ENCODE measurements at regions not wholly inside any gene's neighbourhood (a gene's known extent, or its start where the extent isn't known, plus 50 kb on each side); places are given as distances from the start of the nearest gene placed in this dataset.

- Histone ChIP-seq H2BK120ac (ENCODE audit: low read depth, low read length) (no peak overlapping the region), H3K18ac (ENCODE audit: low read depth in 1 of 2, low read length in 2 of 2) (no peak overlapping the region), H4K91ac (ENCODE audit: low read length) (no peak overlapping the region), H2BK15ac (ENCODE audit: low read depth, poor library complexity, severe bottlenecking) (no peak overlapping the region), H3K23ac (ENCODE audit: low read length in 2 of 2) (no peak overlapping the region), H3K9ac (ENCODE audit: low read length) (no peak overlapping the region), H4K8ac (ENCODE audit: low read length) (no peak overlapping the region), H3K27me3 (ENCODE audit: control insufficient read depth in 1 of 2, insufficient read depth in 1 of 2, low read length in 2 of 2) (no peaks in the 10 kb centered on the region), H3K4me3 (ENCODE audit: insufficient read depth in 1 of 2, low read depth in 1 of 2, low read length in 2 of 2) (no peak overlapping the region), H2AFZ (ENCODE audit: low read depth, low read length) (no peak overlapping the region), H3K79me1 (replicated peaks; ENCODE audit: low read length, poor library complexity, severe bottlenecking) (no peaks in the 10 kb centered on the region), H3K9me3 (ENCODE audit: control insufficient read depth, low read length) (no peaks in the 10 kb centered on the region), H2BK5ac (ENCODE audit: low read depth, low read length, poor library complexity, severe bottlenecking) (no peak overlapping the region), H3K27ac (ENCODE audit: low read length, poor library complexity, severe bottlenecking) (no peak overlapping the region), H3K36me3 (ENCODE audit: control insufficient read depth in 1 of 2, insufficient read depth in 2 of 2, low read depth in 1 of 2, low read length in 2 of 2) (no peaks in the 10 kb centered on the region), H3K4me2 (ENCODE audit: low read length, poor library complexity, severe bottlenecking) (no peak overlapping the region), H3K14ac (ENCODE audit: low read length in 2 of 2) (no peak overlapping the region), H2AK5ac (ENCODE audit: low read length, severe bottlenecking) (no peak overlapping the region), H3K4ac (ENCODE audit: low read depth in 1 of 2, low read length in 2 of 2) (no peak overlapping the region), H3K4me1 (ENCODE audit: control insufficient read depth, insufficient read depth, low read depth, low read length) (no peaks in the 10 kb centered on the region), H2BK12ac (ENCODE audit: low read length in 2 of 2) (no peak overlapping the region)
- no CpG with 5 or more reads among the region's 1 CpG for WGBS
- DNase-seq = no peak
Observed at GRCh38 chr11:81253244-81253643, 1480.4 kb downstream of the FAM181B start.

GRCh38 chr11:81246941-81247340 lies 1486.7 kb downstream of the FAM181B start:
- Histone ChIP-seq H4K8ac (ENCODE audit: low read length) (no peak overlapping the region), H3K27ac (ENCODE audit: low read length, poor library complexity, severe bottlenecking) (no peak overlapping the region), H2AK5ac (ENCODE audit: low read length, severe bottlenecking) (no peak overlapping the region), H2BK120ac (ENCODE audit: low read depth, low read length) (no peak overlapping the region), H3K27me3 (ENCODE audit: control insufficient read depth in 1 of 2, insufficient read depth in 1 of 2, low read length in 2 of 2) (no peaks in the 10 kb centered on the region), H2AFZ (ENCODE audit: low read depth, low read length) (no peak overlapping the region), H3K4me3 (ENCODE audit: insufficient read depth in 1 of 2, low read depth in 1 of 2, low read length in 2 of 2) (no peak overlapping the region), H3K79me1 (replicated peaks; ENCODE audit: low read length, poor library complexity, severe bottlenecking) (no peaks in the 10 kb centered on the region), H3K14ac (ENCODE audit: low read length in 2 of 2) (no peak overlapping the region), H4K91ac (ENCODE audit: low read length) (no peak overlapping the region), H3K4ac (ENCODE audit: low read depth in 1 of 2, low read length in 2 of 2) (no peak overlapping the region), H3K9ac (ENCODE audit: low read length) (no peak overlapping the region), H3K36me3 (ENCODE audit: control insufficient read depth in 1 of 2, insufficient read depth in 2 of 2, low read depth in 1 of 2, low read length in 2 of 2) (no peaks in the 10 kb centered on the region), H3K18ac (ENCODE audit: low read depth in 1 of 2, low read length in 2 of 2) (no peak overlapping the region), H2BK12ac (ENCODE audit: low read length in 2 of 2) (no peak overlapping the region), H3K23ac (ENCODE audit: low read length in 2 of 2) (no peak overlapping the region), H3K9me3 (ENCODE audit: control insufficient read depth, low read length) (no peaks in the 10 kb centered on the region), H2BK5ac (ENCODE audit: low read depth, low read length, poor library complexity, severe bottlenecking) (no peak overlapping the region), H3K4me2 (ENCODE audit: low read length, poor library complexity, severe bottlenecking) (no peak overlapping the region), H2BK15ac (ENCODE audit: low read depth, poor library complexity, severe bottlenecking) (no peak overlapping the region), H3K4me1 (ENCODE audit: control insufficient read depth, insufficient read depth, low read depth, low read length) (no peaks in the 10 kb centered on the region)
- WGBS = 90% methylated on average over 3 of the region's 3 CpGs
- no peak for DNase-seq

- Histone ChIP-seq H2BK5ac (ENCODE audit: low read depth, low read length, poor library complexity, severe bottlenecking) (no peak overlapping the region), H2BK12ac (ENCODE audit: low read length in 2 of 2) (no peak overlapping the region), H4K91ac (ENCODE audit: low read length) (no peak overlapping the region), H2AFZ (ENCODE audit: low read depth, low read length) (no peak overlapping the region), H3K14ac (ENCODE audit: low read length in 2 of 2) (no peak overlapping the region), H2BK15ac (ENCODE audit: low read depth, poor library complexity, severe bottlenecking) (no peak overlapping the region), H3K27ac (ENCODE audit: low read length, poor library complexity, severe bottlenecking) (no peak overlapping the region), H2AK5ac (ENCODE audit: low read length, severe bottlenecking) (no peak overlapping the region), H3K9ac (ENCODE audit: low read length) (no peak overlapping the region), H3K4me1 (ENCODE audit: control insufficient read depth, insufficient read depth, low read depth, low read length) (no peaks in the 10 kb centered on the region), H3K79me1 (replicated peaks; ENCODE audit: low read length, poor library complexity, severe bottlenecking) (no peaks in the 10 kb centered on the region), H4K8ac (ENCODE audit: low read length) (no peak overlapping the region), H3K4me3 (ENCODE audit: insufficient read depth in 1 of 2, low read depth in 1 of 2, low read length in 2 of 2) (no peak overlapping the region), H3K4ac (ENCODE audit: low read depth in 1 of 2, low read length in 2 of 2) (no peak overlapping the region), H3K4me2 (ENCODE audit: low read length, poor library complexity, severe bottlenecking) (no peak overlapping the region), H3K27me3 (ENCODE audit: control insufficient read depth in 1 of 2, insufficient read depth in 1 of 2, low read length in 2 of 2) (no peaks in the 10 kb centered on the region), H3K36me3 (ENCODE audit: control insufficient read depth in 1 of 2, insufficient read depth in 2 of 2, low read depth in 1 of 2, low read length in 2 of 2) (no peaks in the 10 kb centered on the region), H3K9me3 (ENCODE audit: control insufficient read depth, low read length) (no peaks in the 10 kb centered on the region), H3K23ac (ENCODE audit: low read length in 2 of 2) (no peak overlapping the region), H2BK120ac (ENCODE audit: low read depth, low read length) (no peak overlapping the region), H3K18ac (ENCODE audit: low read depth in 1 of 2, low read length in 2 of 2) (no peak overlapping the region)
- no peak for DNase-seq
- WGBS = 73% methylated on average over 3 of the region's 3 CpGs
Observed at GRCh38 chr11:81245791-81246190, 1487.9 kb downstream of the FAM181B start.

- Histone ChIP-seq H3K36me3 (ENCODE audit: control insufficient read depth in 1 of 2, insufficient read depth in 2 of 2, low read depth in 1 of 2, low read length in 2 of 2) (no peaks in the 10 kb centered on the region), H3K23ac (ENCODE audit: low read length in 2 of 2) (no peak overlapping the region), H2AFZ (ENCODE audit: low read depth, low read length) (no peak overlapping the region), H3K27ac (ENCODE audit: low read length, poor library complexity, severe bottlenecking) (no peak overlapping the region), H3K4me2 (ENCODE audit: low read length, poor library complexity, severe bottlenecking) (no peak overlapping the region), H3K9me3 (ENCODE audit: control insufficient read depth, low read length) (no peaks in the 10 kb centered on the region), H2BK5ac (ENCODE audit: low read depth, low read length, poor library complexity, severe bottlenecking) (no peak overlapping the region), H4K91ac (ENCODE audit: low read length) (no peak overlapping the region), H3K18ac (ENCODE audit: low read depth in 1 of 2, low read length in 2 of 2) (no peak overlapping the region), H3K4ac (ENCODE audit: low read depth in 1 of 2, low read length in 2 of 2) (no peak overlapping the region), H3K4me3 (ENCODE audit: insufficient read depth in 1 of 2, low read depth in 1 of 2, low read length in 2 of 2) (no peak overlapping the region), H3K9ac (ENCODE audit: low read length) (no peak overlapping the region), H3K79me1 (replicated peaks; ENCODE audit: low read length, poor library complexity, severe bottlenecking) (no peaks in the 10 kb centered on the region), H2AK5ac (ENCODE audit: low read length, severe bottlenecking) (no peak overlapping the region), H3K4me1 (ENCODE audit: control insufficient read depth, insufficient read depth, low read depth, low read length) (no peaks in the 10 kb centered on the region), H4K8ac (ENCODE audit: low read length) (no peak overlapping the region), H3K14ac (ENCODE audit: low read length in 2 of 2) (no peak overlapping the region), H2BK15ac (ENCODE audit: low read depth, poor library complexity, severe bottlenecking) (no peak overlapping the region), H3K27me3 (ENCODE audit: control insufficient read depth in 1 of 2, insufficient read depth in 1 of 2, low read length in 2 of 2) (no peaks in the 10 kb centered on the region), H2BK120ac (ENCODE audit: low read depth, low read length) (no peak overlapping the region), H2BK12ac (ENCODE audit: low read length in 2 of 2) (no peak overlapping the region)
- no peak for DNase-seq
- WGBS = 88% methylated on average over 3 of the region's 5 CpGs
Observed at GRCh38 chr11:81241672-81242275, 1491.9 kb downstream of the FAM181B start.
